CD14-positive monocyte (primary cell): ENCODE measurements at regions not wholly inside any gene's neighbourhood (a gene's known extent, or its start where the extent isn't known, plus 50 kb on each side); places are given as distances from the start of the nearest gene placed in this dataset.
"Not testable (repeated sequence)": the region's sequence is repeated elsewhere in the genome, so short reads cannot be mapped to it uniquely, and the experiment has no call there.

Source experiments
- DNase-seq, 3 donors: peaks; one replicate each; pipeline ENCODE4 v3.0.0-alpha.2; 2011 to 2022
- H2AFZ ChIP-seq: 2 replicates; pipeline ENCODE4 v1.6.0; 2012; ENCODE audit warnings: mild to moderate bottlenecking, low read depth, low read length, inconsistent platforms; ENCODE audit not compliant: insufficient read depth, poor library complexity, severe bottlenecking
- H3K27ac ChIP-seq, 2 donors: 1 replicate in 1 of 2; 2 replicates in 1 of 2; pipeline ENCODE4 v1.5.1; 2012 to 2013; ENCODE audit warnings: low read length in 2 of 2, control low read depth in 1 of 2, inconsistent platforms in 1 of 2, low read depth in 1 of 2, mild to moderate bottlenecking in 1 of 2
- H3K27me3 ChIP-seq, 2 donors: one replicate each; pipeline versions ENCODE4 v1.6.0 to v1.6.1; 2011 to 2013; ENCODE audit warnings: low read length in 2 of 2; ENCODE audit not compliant: control insufficient read depth in 2 of 2, insufficient read depth in 2 of 2
- H3K36me3 ChIP-seq, 2 donors: replicated peaks in 1 of 2; 1 replicate in 1 of 2; 2 replicates in 1 of 2; pipeline versions ENCODE4 v1.5.1 to v1.6.1; 2012 to 2013; ENCODE audit warnings: low read length in 2 of 2, control low read depth in 1 of 2, inconsistent platforms in 1 of 2, mild to moderate bottlenecking in 1 of 2; ENCODE audit not compliant: insufficient read depth in 2 of 2, control insufficient read depth in 1 of 2
- H3K4me1 ChIP-seq, 2 donors: 1 replicate in 1 of 2; 2 replicates in 1 of 2; pipeline versions ENCODE4 v1.5.1 to v1.6.1; 2012 to 2013; ENCODE audit warnings: low read length in 2 of 2, control low read depth in 1 of 2, inconsistent platforms in 1 of 2, mild to moderate bottlenecking in 1 of 2, moderate library complexity in 1 of 2; ENCODE audit not compliant: insufficient read depth in 2 of 2, control insufficient read depth in 1 of 2
- H3K4me2 ChIP-seq: replicated peaks from 2 replicates; pipeline ENCODE3; 2012; ENCODE audit warnings: low read length, moderate library complexity, mild to moderate bottlenecking; ENCODE audit not compliant: poor library complexity, severe bottlenecking; ENCODE audit errors: extremely low read depth
- H3K4me3 ChIP-seq, 3 experiments: fragments of 200-600 bp in 1 of 3; sonication (generic) in 1 of 3; replicated peaks in 1 of 3; 1 replicate in 2 of 3; 2 replicates in 1 of 3; pipeline ENCODE4 v1.5.1; 2011 to 2013; ENCODE audit warnings: low read length in 3 of 3, mild to moderate bottlenecking in 3 of 3, control low read depth in 2 of 3, low read depth in 2 of 3, inconsistent platforms in 1 of 3, moderate library complexity in 1 of 3
- H3K79me2 ChIP-seq: 2 replicates; pipeline ENCODE4 v1.6.0; 2012; ENCODE audit warnings: mild to moderate bottlenecking, control low read depth, inconsistent platforms, low read length, moderate library complexity; ENCODE audit not compliant: insufficient read depth
- H3K9ac ChIP-seq: 2 replicates; pipeline ENCODE4 v1.6.0; 2017; ENCODE audit warnings: low read length, mild to moderate bottlenecking; ENCODE audit not compliant: insufficient read depth, poor library complexity, severe bottlenecking
- H3K9me3 ChIP-seq, 2 donors: replicated peaks in 1 of 2; 1 replicate in 1 of 2; 2 replicates in 1 of 2; pipeline versions ENCODE4 v1.5.1 to v1.6.1; 2012 to 2013; ENCODE audit warnings: low read length in 2 of 2, control low read depth in 1 of 2; ENCODE audit not compliant: control insufficient read depth in 1 of 2, insufficient read depth in 1 of 2
- H4K20me1 ChIP-seq: 2 replicates; pipeline ENCODE4 v1.6.0; 2012; ENCODE audit warnings: mild to moderate bottlenecking, low read length, control low read depth, moderate library complexity; ENCODE audit not compliant: insufficient read depth
- H3K27ac Mint-ChIP-seq, 7 donors: one replicate each; pipeline ENCODE4 v1.8.0; 2020; ENCODE audit warnings: mild to moderate bottlenecking in 7 of 7, mixed read lengths in 7 of 7, moderate library complexity in 6 of 7, inconsistent platforms in 2 of 7
- H3K27me3 Mint-ChIP-seq, 3 donors: one replicate each; pipeline ENCODE4 v1.8.0; 2021 to 2022; ENCODE audit warnings: low read depth in 3 of 3, mild to moderate bottlenecking in 3 of 3, mixed read lengths in 3 of 3, moderate library complexity in 3 of 3, inconsistent platforms in 1 of 3
- H3K36me3 Mint-ChIP-seq, 2 donors: one replicate each; pipeline ENCODE4 v1.8.0; 2020; ENCODE audit warnings: mixed read lengths in 2 of 2, inconsistent platforms in 1 of 2, mild to moderate bottlenecking in 1 of 2
- H3K4me1 Mint-ChIP-seq: one replicate; pipeline ENCODE4 v1.8.0; 2020; ENCODE audit warnings: mild to moderate bottlenecking, mixed read lengths
- H3K4me3 Mint-ChIP-seq, 2 donors: one replicate each; pipeline ENCODE4 v1.8.0; 2020; ENCODE audit warnings: mild to moderate bottlenecking in 2 of 2, mixed read lengths in 2 of 2, moderate library complexity in 1 of 2
- H3K9me3 Mint-ChIP-seq, 7 donors: one replicate each; pipeline ENCODE4 v1.8.0; 2020 to 2022; ENCODE audit warnings: mixed read lengths in 7 of 7, mild to moderate bottlenecking in 6 of 7, moderate library complexity in 6 of 7, inconsistent platforms in 2 of 7
- CTCF ChIP-seq: fragments of 200-600 bp; IDR thresholded peaks from one replicate; pipeline ENCODE4 v1.8.0; 2022; ENCODE audit warnings: antibody characterized with exemption, mild to moderate bottlenecking
- WGBS: methylation state at CpG from one replicate; pipeline ENCODE4 v1.1.5; 2013; ENCODE audit warnings: missing lambda C conversion rate; ENCODE audit not compliant: insufficient coverage; 5-methylcytosine and 5-hydroxymethylcytosine counted together
- intact Hi-C, 2 donors: fragments of 100-400 bp; cut with micrococcal nuclease; formaldehyde crosslinking; loops; one replicate each; pipeline versions ENCODE4 v1.15.0 to v1.15.1; 2023

- H2AFZ ChIP-seq: peak overlapping the region; percentile 2
- Mint-ChIP-seq H3K4me3 (no peak overlapping the region), H3K36me3 (no peaks in the 10 kb centered on the region), H3K27me3 (peaks cover 0 to 1% (median 0%) of the 10 kb centered on the region in 3 donors), H3K27ac (no peak overlapping the region), H3K4me1 (no peaks in the 10 kb centered on the region), H3K9me3 (peaks cover 0 to 8% (median 4%) of the 10 kb centered on the region in 7 donors)
- H4K20me1 ChIP-seq: no peaks in the 10 kb centered on the region
- no peaks in the 10 kb centered on the region for H3K79me2 ChIP-seq
- H3K36me3 ChIP-seq: no peaks in the 10 kb centered on the region
- intact Hi-C loops: no loop called here
- no peak for TF ChIP-seq CTCF
- no peaks in the 10 kb centered on the region for H3K4me1 ChIP-seq
- no peak overlapping the region for H3K27ac ChIP-seq
- H3K9ac ChIP-seq: no peak overlapping the region
- H3K4me3 ChIP-seq: no peak overlapping the region
- no peaks in the 10 kb centered on the region for H3K9me3 ChIP-seq
- H3K4me2 ChIP-seq: no peak overlapping the region
- H3K27me3 ChIP-seq: no peaks in the 10 kb centered on the region
- DNase-seq: no peak
- 61% methylated on average over 3 of the region's 5 CpGs for WGBS
Measured at GRCh38 chr6:51318674-51319073, 500.0 kb downstream of the TFAP2B start.

GRCh38 chr6:51321477-51321876 lies 502.8 kb downstream of the TFAP2B start:
- H3K9me3 Mint-ChIP-seq, H3K36me3 ChIP-seq, H3K9ac ChIP-seq, H3K27ac ChIP-seq, H3K4me3 ChIP-seq, H3K27ac Mint-ChIP-seq, H3K79me2 ChIP-seq, H3K4me2 ChIP-seq, intact Hi-C loops, H3K36me3 Mint-ChIP-seq, H3K27me3 Mint-ChIP-seq, H4K20me1 ChIP-seq, H3K4me1 ChIP-seq, H3K27me3 ChIP-seq, H2AFZ ChIP-seq, DNase-seq, H3K4me3 Mint-ChIP-seq, H3K4me1 Mint-ChIP-seq, H3K9me3 ChIP-seq: not testable (repeated sequence)
- WGBS: 100% methylated on average over 1 of the region's 3 CpGs
